Tibial nerve (tissue), 4 donors: ENCODE measurements at regions not wholly inside any gene's neighbourhood (a gene's known extent, or its start where the extent isn't known, plus 50 kb on each side); places are given as distances from the start of the nearest gene placed in this dataset.

ENCODE experiments used
- DNase-seq, 2 donors: peaks; one replicate each; pipeline ENCODE4 v3.0.0-alpha.2; 2019; ENCODE audit warnings: low spot score in 2 of 2
- H3K27ac ChIP-seq, 4 donors: fragments of 200-600 bp; sonication (generic) in 3 of 4; one replicate each; pipeline ENCODE4 v1.5.1; 2017 to 2019; ENCODE audit warnings: mild to moderate bottlenecking in 1 of 4
- H3K27me3 ChIP-seq, 2 donors: fragments of 200-600 bp; sonication (generic) in 1 of 2; one replicate each; pipeline versions ENCODE4 v1.5.1 to v1.6.0; 2017 to 2019
- H3K36me3 ChIP-seq, 3 donors: fragments of 200-600 bp; sonication (generic); one replicate each; pipeline ENCODE4 v1.5.1; 2018 to 2019
- H3K4me1 ChIP-seq, 4 donors: fragments of 200-600 bp; sonication (generic) in 3 of 4; one replicate each; pipeline ENCODE4 v1.5.1; 2017 to 2019
- H3K4me3 ChIP-seq, 4 donors: fragments of 200-600 bp; sonication (generic) in 3 of 4; one replicate each; pipeline ENCODE4 v1.5.1; 2017 to 2019; ENCODE audit warnings: mild to moderate bottlenecking in 1 of 4, moderate library complexity in 1 of 4
- H3K9me3 ChIP-seq, 4 donors: fragments of 200-600 bp; sonication (generic) in 3 of 4; one replicate each; pipeline ENCODE4 v1.5.1; 2017 to 2019
- CTCF ChIP-seq, 5 experiments: fragments of 200-600 bp in 3 of 5; fragments of 450-650 bp in 2 of 5; sonication (generic) in 3 of 5; IDR thresholded peaks; one replicate each; pipeline ENCODE4 v1.5.1; 2016 to 2019; ENCODE audit warnings: antibody characterized with exemption in 5 of 5, mild to moderate bottlenecking in 3 of 5, moderate library complexity in 2 of 5
- EP300 ChIP-seq, 2 donors: sonication (generic); formaldehyde crosslinking; IDR thresholded peaks; one replicate each; pipeline ENCODE4 v1.6.1; 2017; ENCODE audit warnings: antibody characterized with exemption in 2 of 2, mild to moderate bottlenecking in 1 of 2
- POLR2A ChIP-seq, 2 donors: fragments of 450-650 bp; IDR thresholded peaks; one replicate each; pipeline ENCODE4 v1.6.1; 2017; ENCODE audit warnings: antibody characterized with exemption in 2 of 2, mild to moderate bottlenecking in 2 of 2, moderate library complexity in 2 of 2
- WGBS, 2 donors: methylation state at CpG; one replicate each; pipeline ENCODE4 v1.1.5; 2018; 5-methylcytosine and 5-hydroxymethylcytosine counted together

- Histone ChIP-seq H3K27ac (no peak overlapping the region), H3K36me3 (no peaks in the 10 kb centered on the region), H3K27me3 (no peaks in the 10 kb centered on the region), H3K9me3 (peaks cover 0 to 21% (median 0%) of the 10 kb centered on the region in 4 donors), H3K4me3 (no peak overlapping the region), H3K4me1 (no peaks in the 10 kb centered on the region)
- no peak for DNase-seq
- TF ChIP-seq CTCF (IDR thresholded peaks at IDR 0.05) (no peak), POLR2A (IDR thresholded peaks at IDR 0.05) (no peak), EP300 (IDR thresholded peaks at IDR 0.05) (no peak)
Measured at GRCh38 chr11:127202105-127202504, 201.5 kb upstream of the KIRREL3 start.

DNA sequence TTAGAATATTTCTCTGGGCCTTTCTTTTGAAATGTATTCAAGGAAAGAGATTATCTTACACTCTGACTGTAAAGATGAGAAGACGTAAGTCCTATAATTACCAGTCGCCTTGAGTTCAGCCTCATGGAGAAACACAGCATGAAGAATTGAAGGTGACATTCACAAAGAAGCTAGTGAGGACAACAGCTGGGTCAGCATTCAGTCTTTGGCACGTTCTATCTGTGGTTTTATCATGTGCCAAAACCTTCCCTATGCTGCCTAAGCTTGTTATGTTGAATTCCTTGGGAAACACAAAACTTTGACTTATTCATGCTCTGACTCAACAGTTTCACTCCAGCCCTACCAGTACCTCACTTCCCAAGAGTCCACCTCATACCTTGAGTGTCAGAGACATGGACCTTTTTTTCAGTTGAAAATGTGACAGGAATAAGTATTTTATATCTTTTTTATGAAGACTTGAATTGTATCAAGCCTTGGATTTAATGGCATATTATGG, 198.8 kb upstream of the KIRREL3 start:
- DNase-seq: no peak
- no peak for TF ChIP-seq EP300 (IDR thresholded peaks at IDR 0.05)
- no peak for TF ChIP-seq CTCF (IDR thresholded peaks at IDR 0.05)
- no peak for TF ChIP-seq POLR2A (IDR thresholded peaks at IDR 0.05)
- Histone ChIP-seq H3K4me1 (no peaks in the 10 kb centered on the region), H3K9me3 (peaks cover 0 to 3% (median 0%) of the 10 kb centered on the region in 4 donors), H3K36me3 (no peaks in the 10 kb centered on the region), H3K4me3 (no peak overlapping the region), H3K27me3 (no peaks in the 10 kb centered on the region), H3K27ac (no peak overlapping the region)
- WGBS, 2 donors: 63 to 64% methylated on average over 3 of the region's 3 CpGs

DNA sequence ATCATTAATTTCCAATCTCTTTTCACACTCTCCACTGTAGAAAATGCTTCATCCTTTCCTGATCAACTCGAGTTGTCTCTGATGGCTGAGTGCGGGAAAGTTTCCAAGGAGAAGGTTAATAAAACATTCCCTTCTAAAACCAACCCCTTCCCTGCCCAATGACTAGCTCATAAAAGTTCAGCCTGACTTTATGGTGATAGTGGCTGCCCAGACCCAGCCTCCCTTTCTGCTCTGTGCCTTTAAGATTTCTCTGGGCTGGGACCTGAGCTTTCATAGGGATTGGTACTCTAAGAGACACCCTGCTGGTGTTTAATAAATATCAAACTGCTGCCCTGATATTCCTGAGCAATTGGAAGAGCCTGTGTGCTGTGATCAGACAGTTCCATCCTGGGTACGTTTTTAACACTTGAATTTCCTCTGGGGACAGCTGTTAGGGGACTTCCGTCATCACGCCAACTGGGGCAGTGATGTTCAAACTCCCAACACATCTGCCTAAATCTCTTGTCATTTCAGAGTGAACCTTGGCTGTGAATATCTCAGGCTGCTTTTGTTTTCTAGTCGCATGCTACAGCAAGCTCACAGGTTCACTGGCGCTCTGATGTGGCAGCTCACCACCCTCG, 195.0 kb upstream of the KIRREL3 start:
- Histone ChIP-seq H3K4me1 (no peaks in the 10 kb centered on the region), H3K9me3 (no peaks in the 10 kb centered on the region), H3K27ac (no peak overlapping the region), H3K36me3 (no peaks in the 10 kb centered on the region), H3K27me3 (no peaks in the 10 kb centered on the region), H3K4me3 (no peak overlapping the region)
- TF ChIP-seq EP300 (IDR thresholded peaks at IDR 0.05) (no peak), CTCF (IDR thresholded peaks at IDR 0.05) (no peak), POLR2A (IDR thresholded peaks at IDR 0.05) (no peak)
- WGBS, 2 donors: 44 to 47% methylated on average over 8 of the region's 8 CpGs
- no peak for DNase-seq

- no peak overlapping the region for H3K27ac ChIP-seq
- no peak for DNase-seq
- 66 to 74% methylated on average over 7 of the region's 7 CpGs for WGBS, 2 donors
Measured at GRCh38 chr11:127194521-127194920, 194.0 kb upstream of the KIRREL3 start.

DNA sequence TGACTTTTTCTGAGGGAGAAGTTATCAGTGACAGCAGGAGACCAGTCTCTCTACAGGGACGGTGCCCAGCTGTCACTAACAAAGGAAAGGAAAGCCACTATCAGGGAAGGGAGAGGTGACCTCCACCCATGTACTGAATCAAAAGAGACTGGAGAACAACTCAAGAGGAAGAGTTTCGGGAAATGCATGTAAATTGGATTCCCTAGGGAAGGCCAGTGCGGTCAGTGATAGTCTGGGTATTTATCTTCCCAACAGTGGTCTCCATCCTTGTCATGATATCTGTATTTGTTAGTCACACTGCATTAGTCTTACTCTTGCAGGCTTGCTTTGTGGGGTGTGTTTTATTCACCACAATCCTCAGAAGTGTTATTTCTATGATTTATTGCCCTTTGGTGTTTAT, 193.4 kb upstream of the KIRREL3 start:
- no peak for TF ChIP-seq CTCF (IDR thresholded peaks at IDR 0.05)
- TF ChIP-seq POLR2A (IDR thresholded peaks at IDR 0.05): no peak
- TF ChIP-seq EP300 (IDR thresholded peaks at IDR 0.05): no peak
- DNase-seq: no peak
- H3K4me1 ChIP-seq: no peaks in the 10 kb centered on the region
- H3K36me3 ChIP-seq: no peaks in the 10 kb centered on the region
- H3K27me3 ChIP-seq: no peaks in the 10 kb centered on the region
- no peaks in the 10 kb centered on the region for H3K9me3 ChIP-seq
- no peak overlapping the region for H3K27ac ChIP-seq
- H3K4me3 ChIP-seq: no peak overlapping the region
- 83 to 84% methylated on average over 3 of the region's 3 CpGs for WGBS, 2 donors

More at GRCh38 chr11:127194521-127194920, 194.0 kb upstream of the KIRREL3 start:
- Histone ChIP-seq H3K4me1 (no peaks in the 10 kb centered on the region), H3K9me3 (no peaks in the 10 kb centered on the region), H3K27me3 (no peaks in the 10 kb centered on the region), H3K4me3 (no peak overlapping the region), H3K36me3 (no peaks in the 10 kb centered on the region)
- TF ChIP-seq POLR2A (IDR thresholded peaks at IDR 0.05) (no peak), EP300 (IDR thresholded peaks at IDR 0.05) (no peak)
